H1 (cell line): ENCODE measurements at regions not wholly inside any gene's neighbourhood (a gene's known extent, or its start where the extent isn't known, plus 50 kb on each side); places are given as distances from the start of the nearest gene placed in this dataset.

Experiments used
- ATF2 ChIP-seq: IDR thresholded peaks from 2 replicates; pipeline ENCODE4 v1.6.1; 2012; ENCODE audit warnings: low read length, inconsistent platforms
- CHD1 ChIP-seq: IDR thresholded peaks from 2 replicates; pipeline ENCODE4 v1.6.1; 2012; ENCODE audit warnings: low read depth, low read length, improper control_type of control experiment
- CTCF ChIP-seq, 3 experiments: IDR thresholded peaks; 1 replicate in 2 of 3; 2 replicates in 1 of 3; pipeline versions ENCODE4 v1.5.1 to v1.6.1; 2011; ENCODE audit warnings: low read length in 3 of 3, mild to moderate bottlenecking in 3 of 3, inconsistent platforms in 2 of 3, low read depth in 1 of 3, moderate library complexity in 1 of 3; ENCODE audit not compliant: insufficient read depth in 1 of 3; ENCODE audit errors: control extremely low read depth in 1 of 3
- EZH2 ChIP-seq: fragments of 200-600 bp; sonication (generic); IDR thresholded peaks from 2 replicates; pipeline ENCODE4 v1.7.1; 2012; ENCODE audit warnings: low read depth, mild to moderate bottlenecking, moderate library complexity, low read length, inconsistent platforms; ENCODE audit not compliant: severe bottlenecking
- HDAC2 ChIP-seq, 2 experiments: fragments of 300-600 bp in 1 of 2; sonication (generic) in 1 of 2; IDR thresholded peaks; 2 replicates each; pipeline ENCODE4 v1.6.1; 2011 to 2012; ENCODE audit warnings: low read depth in 2 of 2, low read length in 2 of 2, mild to moderate bottlenecking in 2 of 2, moderate library complexity in 2 of 2, borderline replicate concordance in 1 of 2, inconsistent platforms in 1 of 2
- JUND ChIP-seq: IDR thresholded peaks from 2 replicates; pipeline ENCODE4 v1.6.1; 2011; ENCODE audit warnings: mild to moderate bottlenecking, improper control_type of control experiment, low read length
- MAFK ChIP-seq: IDR thresholded peaks from 2 replicates; pipeline ENCODE4 v1.6.1; 2012; ENCODE audit warnings: low read depth, mild to moderate bottlenecking, improper control_type of control experiment, low read length
- POLR2A ChIP-seq, 2 experiments: IDR thresholded peaks; 1 replicate in 1 of 2; 2 replicates in 1 of 2; pipeline ENCODE4 v1.6.1; 2011; ENCODE audit warnings: low read depth in 2 of 2, low read length in 2 of 2, mild to moderate bottlenecking in 2 of 2; ENCODE audit errors: control extremely low read depth in 1 of 2
- TAF1 ChIP-seq: IDR thresholded peaks from 2 replicates; pipeline ENCODE4 v1.6.1; 2011; ENCODE audit warnings: mild to moderate bottlenecking, low read depth, low read length
- TBP ChIP-seq: IDR thresholded peaks from 2 replicates; pipeline ENCODE4 v1.6.1; 2011; ENCODE audit warnings: low read depth, low read length, improper control_type of control experiment
- USF2 ChIP-seq: IDR thresholded peaks from 2 replicates; pipeline ENCODE4 v1.6.1; 2011; ENCODE audit warnings: low read length, improper control_type of control experiment

- TF ChIP-seq POLR2A (IDR thresholded peaks at IDR 0.05; ENCODE audit: control extremely low read depth in 1 of 2, low read depth in 2 of 2, low read length in 2 of 2) (no peak), HDAC2 (IDR thresholded peaks at IDR 0.05; ENCODE audit: borderline replicate concordance in 1 of 2, low read depth in 2 of 2, low read length in 2 of 2) (no peak), CTCF (IDR thresholded peaks at IDR 0.05; ENCODE audit: control extremely low read depth in 1 of 3, insufficient read depth in 1 of 3, low read depth in 1 of 3, low read length in 3 of 3) (no peak), JUND (no peak), EZH2 (no peak), ATF2 (no peak), TBP (no peak), TAF1 (no peak), CHD1 (no peak), MAFK (no peak), USF2 (no peak)
These were observed 208.2 kb upstream of the RBMS1 start for GRCh38 chr2:160701822-160702221.
